Endodermal cell (in vitro differentiated cells): ENCODE measurements at regions not wholly inside any gene's neighbourhood (a gene's known extent, or its start where the extent isn't known, plus 50 kb on each side); places are given as distances from the start of the nearest gene placed in this dataset.

Experiments
- DNase-seq: peaks from one replicate; pipeline ENCODE4 v3.0.0-alpha.2; 2017
- H3K27ac ChIP-seq: 2 replicates; pipeline ENCODE4 v1.5.1; 2013; ENCODE audit warnings: mild to moderate bottlenecking, low read depth, low read length, moderate library complexity
- H3K27me3 ChIP-seq: 2 replicates; pipeline ENCODE4 v1.6.1; 2013; ENCODE audit warnings: mild to moderate bottlenecking, low read length, moderate library complexity; ENCODE audit not compliant: insufficient read depth, control insufficient read depth, poor library complexity, severe bottlenecking
- H3K36me3 ChIP-seq: 2 replicates; pipeline ENCODE4 v1.7.0; 2013; ENCODE audit warnings: mild to moderate bottlenecking, low read length, moderate library complexity; ENCODE audit not compliant: control insufficient read depth, insufficient read depth
- H3K4me1 ChIP-seq: one replicate; pipeline ENCODE4 v1.7.0; 2013; ENCODE audit warnings: low read length; ENCODE audit not compliant: control insufficient read depth, insufficient read depth
- H3K4me3 ChIP-seq: 2 replicates; pipeline ENCODE4 v1.5.1; 2013; ENCODE audit warnings: mild to moderate bottlenecking, low read length, moderate library complexity
- H3K9ac ChIP-seq: 2 replicates; pipeline ENCODE4 v1.6.1; 2013; ENCODE audit warnings: mild to moderate bottlenecking, low read length, moderate library complexity; ENCODE audit not compliant: poor library complexity, severe bottlenecking; ENCODE audit errors: extremely low read depth
- H3K9me3 ChIP-seq: 2 replicates; pipeline ENCODE4 v1.6.1; 2013; ENCODE audit warnings: mild to moderate bottlenecking, low read length, moderate library complexity; ENCODE audit not compliant: control insufficient read depth
- H3K27ac Mint-ChIP-seq: 2 replicates; pipeline ENCODE4 v1.8.0; 2020; ENCODE audit warnings: mixed read lengths
- H3K27me3 Mint-ChIP-seq: 2 replicates; pipeline ENCODE4 v1.8.0; 2021; ENCODE audit warnings: mild to moderate bottlenecking, mixed read lengths; ENCODE audit not compliant: insufficient read depth
- H3K36me3 Mint-ChIP-seq: 2 replicates; pipeline ENCODE4 v1.8.0; 2020; ENCODE audit warnings: low read depth, mixed read lengths
- H3K4me1 Mint-ChIP-seq: 2 replicates; pipeline ENCODE4 v1.8.0; 2020; ENCODE audit warnings: mixed read lengths
- H3K4me3 Mint-ChIP-seq: 2 replicates; pipeline ENCODE4 v1.8.0; 2020; ENCODE audit warnings: mild to moderate bottlenecking, moderate library complexity, mixed read lengths
- H3K9me3 Mint-ChIP-seq: 2 replicates; pipeline ENCODE4 v1.8.0; 2020; ENCODE audit warnings: mild to moderate bottlenecking, mixed read lengths
- CTCF ChIP-seq: fragments of 200-600 bp; sonication (generic); conservative IDR thresholded peaks from 2 replicates; pipeline ENCODE4 v1.5.0; 2021; ENCODE audit warnings: antibody characterized with exemption, mild to moderate bottlenecking
- WGBS, 2 experiments: methylation state at CpG; one replicate each; pipeline versions ENCODE4 v1.1.5 to v1.1.7; 2013; ENCODE audit warnings: missing lambda C conversion rate in 2 of 2, mixed read lengths in 1 of 2; ENCODE audit not compliant: insufficient coverage in 1 of 2, insufficient read length in 1 of 2; 5-methylcytosine and 5-hydroxymethylcytosine counted together

GRCh38 chr12:125604976-125605375 is 539.7 kb downstream of the AACS start:
- no peak overlapping the region for H3K4me3 ChIP-seq
- no peak for TF ChIP-seq CTCF
- Mint-ChIP-seq H3K27ac (no peak overlapping the region), H3K9me3 (peaks cover 23% of the 10 kb centered on the region), H3K4me1 (no peaks in the 10 kb centered on the region), H3K4me3 (no peak overlapping the region), H3K36me3 (no peaks in the 10 kb centered on the region), H3K27me3 (no peaks in the 10 kb centered on the region)
- no peak overlapping the region for H3K9ac ChIP-seq
- no peaks in the 10 kb centered on the region for H3K36me3 ChIP-seq
- no peaks in the 10 kb centered on the region for H3K4me1 ChIP-seq
- 90 to 97% methylated on average over 2 to 4 of the region's 4 CpGs for WGBS, 2 experiments
- no peaks in the 10 kb centered on the region for H3K27me3 ChIP-seq
- H3K27ac ChIP-seq: no peak overlapping the region
- H3K9me3 ChIP-seq: no peaks in the 10 kb centered on the region
- no peak for DNase-seq

- Histone ChIP-seq H3K4me3 (no peak overlapping the region), H3K9ac (no peak overlapping the region), H3K36me3 (no peaks in the 10 kb centered on the region), H3K4me1 (no peaks in the 10 kb centered on the region), H3K27me3 (no peaks in the 10 kb centered on the region), H3K27ac (no peak overlapping the region), H3K9me3 (no peaks in the 10 kb centered on the region)
- H3K9me3 Mint-ChIP-seq: peaks cover 14% of the 10 kb centered on the region
- no peak overlapping the region for H3K4me3 Mint-ChIP-seq
- no peaks in the 10 kb centered on the region for H3K27me3 Mint-ChIP-seq
- H3K27ac Mint-ChIP-seq: no peak overlapping the region
- no peak for TF ChIP-seq CTCF
- 86 to 90% methylated on average over 3 to 5 of the region's 5 CpGs for WGBS, 2 experiments
- no peak for DNase-seq
- no peaks in the 10 kb centered on the region for H3K4me1 Mint-ChIP-seq
- no peaks in the 10 kb centered on the region for H3K36me3 Mint-ChIP-seq
Measured at GRCh38 chr12:125606312-125606711, 541.1 kb downstream of the AACS start.

- WGBS, 2 experiments: 78 to 87% methylated on average over 4 to 5 of the region's 5 CpGs
- Mint-ChIP-seq H3K4me3 (no peak overlapping the region), H3K9me3 (peaks cover 2% of the 10 kb centered on the region), H3K27ac (no peak overlapping the region), H3K27me3 (no peaks in the 10 kb centered on the region), H3K4me1 (no peaks in the 10 kb centered on the region), H3K36me3 (no peaks in the 10 kb centered on the region)
- no peak for TF ChIP-seq CTCF
- H3K4me3 ChIP-seq: no peak overlapping the region
- no peak overlapping the region for H3K9ac ChIP-seq
- DNase-seq: no peak
- H3K4me1 ChIP-seq: no peaks in the 10 kb centered on the region
- H3K27me3 ChIP-seq: no peaks in the 10 kb centered on the region
- H3K27ac ChIP-seq: no peak overlapping the region
- H3K9me3 ChIP-seq: no peaks in the 10 kb centered on the region
- H3K36me3 ChIP-seq: no peaks in the 10 kb centered on the region
Measured at GRCh38 chr12:125610292-125610691, 545.1 kb downstream of the AACS start.
